Ovary (tissue), 7 donors: ENCODE measurements at regions not wholly inside any gene's neighbourhood (a gene's known extent, or its start where the extent isn't known, plus 50 kb on each side); places are given as distances from the start of the nearest gene placed in this dataset.

Experiments used
- DNase-seq, 5 donors: peaks; one replicate each; pipeline ENCODE4 v3.0.0-alpha.2; 2019 to 2020
- H3K27ac ChIP-seq, 2 donors: fragments of 200-600 bp; one replicate each; pipeline versions ENCODE4 v1.5.1 to v1.8.0; 2019 to 2022
- H3K27me3 ChIP-seq: fragments of 200-600 bp; one replicate; pipeline ENCODE4 v1.8.0; 2022
- H3K36me3 ChIP-seq: fragments of 200-600 bp; sonication (generic); one replicate; pipeline ENCODE4 v1.5.1; 2019
- H3K4me1 ChIP-seq: one replicate; pipeline ENCODE4 v1.8.1; 2013; ENCODE audit warnings: mild to moderate bottlenecking, moderate library complexity; ENCODE audit not compliant: insufficient read depth
- H3K4me3 ChIP-seq: fragments of 200-600 bp; sonication (generic); one replicate; pipeline ENCODE4 v1.5.1; 2017
- H3K9me3 ChIP-seq, 2 donors: fragments of 200-600 bp in 1 of 2; sonication (generic) in 1 of 2; one replicate each; pipeline versions ENCODE4 v1.5.1 to v1.8.1; 2013 to 2019; ENCODE audit warnings: mild to moderate bottlenecking in 1 of 2, moderate library complexity in 1 of 2
- EP300 ChIP-seq: sonication (generic); formaldehyde crosslinking; IDR thresholded peaks from one replicate; pipeline ENCODE4 v1.6.1; 2017; ENCODE audit warnings: antibody characterized with exemption
- POLR2A ChIP-seq: fragments of 450-650 bp; IDR thresholded peaks from one replicate; pipeline ENCODE4 v1.6.1; 2017; ENCODE audit warnings: antibody characterized with exemption, mild to moderate bottlenecking, moderate library complexity
- WGBS, 3 donors: extraction: QIAGEN DNeasy Blood & Tissue Kit in 1 of 3; methylation state at CpG; one replicate each; pipeline versions ENCODE4 v1.1.5 to v1.1.7; 2013 to 2017; 5-methylcytosine and 5-hydroxymethylcytosine counted together
- intact Hi-C, 4 donors: fragments of 100-400 bp; cut with DNase I; formaldehyde crosslinking; loops; one replicate each; pipeline versions ENCODE4 v1.11.0 to v1.15.1; 2022 to 2023
- TF ChIP-seq, protein P1 (sequence below), 3 donors: fragments of 450-650 bp in 2 of 3; fragments of 200-600 bp in 1 of 3; IDR thresholded peaks; one replicate each; pipeline versions ENCODE4 v1.5.1 to v1.8.0; 2016 to 2022; ENCODE audit warnings: antibody characterized with exemption in 3 of 3, mild to moderate bottlenecking in 1 of 3
- donor health status: DM: no; HTN: no; CAD: no; lungs with moderate emphysema.
- donor health status: DM: no; HTN: no; CAD: no.
- donor health status: Bipolar disorder and iron deficiency.
- donor health status: DM: no; HTN: no; CAD: no.
- donor health status: DM: yes; HTN: yes; CAD: no.

DNA sequence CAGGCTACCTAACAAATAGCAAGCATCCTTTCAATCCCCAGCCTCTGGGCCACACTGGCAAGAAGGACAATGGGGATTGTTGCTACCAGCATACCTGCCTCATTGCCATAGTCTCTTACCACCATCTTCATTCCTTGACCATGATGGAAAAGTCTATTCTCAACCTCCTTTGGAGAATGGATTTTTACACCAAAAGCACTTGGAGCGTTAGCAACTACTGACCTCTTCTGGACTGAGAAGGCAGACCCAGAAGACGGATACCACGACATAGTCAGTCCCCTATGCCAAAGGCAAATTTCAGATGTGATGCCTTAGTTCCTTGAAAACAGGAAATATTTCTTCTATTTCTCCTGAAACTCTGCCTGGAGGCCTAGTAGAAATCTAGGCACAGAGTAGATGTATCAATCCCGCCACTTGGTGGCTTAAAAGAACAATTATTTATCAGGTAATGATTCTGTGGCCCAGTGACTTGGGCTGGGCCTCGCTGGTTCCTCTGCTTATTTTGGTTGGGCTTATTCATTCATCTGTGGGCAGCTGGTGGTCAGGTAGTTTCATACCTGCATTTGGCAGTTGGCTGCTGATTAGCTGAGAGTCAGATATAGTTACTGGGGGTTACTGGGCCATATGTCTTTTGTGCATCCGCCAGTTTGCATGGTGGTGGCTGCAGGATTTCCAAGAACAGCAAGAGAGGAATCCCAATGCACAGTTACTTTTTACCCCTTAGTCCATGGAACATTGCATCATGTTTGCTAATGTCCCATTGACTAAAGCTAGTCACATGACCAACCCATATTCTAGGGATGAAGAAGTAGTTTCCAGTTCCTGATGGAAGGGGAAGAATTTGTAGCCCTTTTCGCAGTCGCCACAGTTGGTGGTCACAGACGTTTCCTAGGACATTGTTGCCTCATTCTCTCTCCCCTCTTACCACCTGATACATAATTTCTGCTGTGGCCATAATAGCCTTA, 75.2 kb downstream of the DHCR7 start:
- no peaks in the 10 kb centered on the region for H3K9me3 ChIP-seq
- 69 to 71% (median 70%) methylated on average over 9 of the region's 9 CpGs for WGBS, 3 donors
- TF ChIP-seq, protein P1, sequence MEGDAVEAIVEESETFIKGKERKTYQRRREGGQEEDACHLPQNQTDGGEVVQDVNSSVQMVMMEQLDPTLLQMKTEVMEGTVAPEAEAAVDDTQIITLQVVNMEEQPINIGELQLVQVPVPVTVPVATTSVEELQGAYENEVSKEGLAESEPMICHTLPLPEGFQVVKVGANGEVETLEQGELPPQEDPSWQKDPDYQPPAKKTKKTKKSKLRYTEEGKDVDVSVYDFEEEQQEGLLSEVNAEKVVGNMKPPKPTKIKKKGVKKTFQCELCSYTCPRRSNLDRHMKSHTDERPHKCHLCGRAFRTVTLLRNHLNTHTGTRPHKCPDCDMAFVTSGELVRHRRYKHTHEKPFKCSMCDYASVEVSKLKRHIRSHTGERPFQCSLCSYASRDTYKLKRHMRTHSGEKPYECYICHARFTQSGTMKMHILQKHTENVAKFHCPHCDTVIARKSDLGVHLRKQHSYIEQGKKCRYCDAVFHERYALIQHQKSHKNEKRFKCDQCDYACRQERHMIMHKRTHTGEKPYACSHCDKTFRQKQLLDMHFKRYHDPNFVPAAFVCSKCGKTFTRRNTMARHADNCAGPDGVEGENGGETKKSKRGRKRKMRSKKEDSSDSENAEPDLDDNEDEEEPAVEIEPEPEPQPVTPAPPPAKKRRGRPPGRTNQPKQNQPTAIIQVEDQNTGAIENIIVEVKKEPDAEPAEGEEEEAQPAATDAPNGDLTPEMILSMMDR (IDR thresholded peaks at IDR 0.05), result no peak
- no peak for TF ChIP-seq EP300
- no peak for TF ChIP-seq POLR2A
- H3K27me3 ChIP-seq, result no peaks in the 10 kb centered on the region
- no peaks in the 10 kb centered on the region for H3K4me1 ChIP-seq
- intact Hi-C loops, result no loop called here
- H3K4me3 ChIP-seq, result no peak overlapping the region
- H3K27ac ChIP-seq, result no peak overlapping the region
- no peak for DNase-seq
- no peaks in the 10 kb centered on the region for H3K36me3 ChIP-seq

DNA sequence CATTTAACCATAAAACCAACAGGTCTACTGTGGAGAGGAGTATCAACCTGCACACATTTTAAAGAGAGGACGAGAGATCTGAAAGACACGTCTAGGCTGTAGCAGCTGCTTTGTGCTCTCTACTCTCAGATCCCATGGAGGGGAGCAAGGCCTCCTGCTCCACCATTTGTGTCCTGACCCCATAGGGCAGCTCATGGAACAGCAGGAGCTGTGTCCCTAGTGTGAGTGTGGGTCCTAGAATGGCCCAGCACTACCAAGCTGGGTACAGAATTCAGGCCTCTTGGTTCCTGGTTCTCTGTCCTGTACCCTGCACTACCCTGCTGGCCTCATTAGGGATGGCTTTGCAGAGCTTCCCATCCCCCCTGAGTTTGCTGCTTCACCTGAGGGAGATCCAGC, 76.5 kb downstream of the DHCR7 start:
- no peak for TF ChIP-seq EP300
- TF ChIP-seq, protein P1 (IDR thresholded peaks at IDR 0.05), result no peak
- no peak for TF ChIP-seq POLR2A

DNA sequence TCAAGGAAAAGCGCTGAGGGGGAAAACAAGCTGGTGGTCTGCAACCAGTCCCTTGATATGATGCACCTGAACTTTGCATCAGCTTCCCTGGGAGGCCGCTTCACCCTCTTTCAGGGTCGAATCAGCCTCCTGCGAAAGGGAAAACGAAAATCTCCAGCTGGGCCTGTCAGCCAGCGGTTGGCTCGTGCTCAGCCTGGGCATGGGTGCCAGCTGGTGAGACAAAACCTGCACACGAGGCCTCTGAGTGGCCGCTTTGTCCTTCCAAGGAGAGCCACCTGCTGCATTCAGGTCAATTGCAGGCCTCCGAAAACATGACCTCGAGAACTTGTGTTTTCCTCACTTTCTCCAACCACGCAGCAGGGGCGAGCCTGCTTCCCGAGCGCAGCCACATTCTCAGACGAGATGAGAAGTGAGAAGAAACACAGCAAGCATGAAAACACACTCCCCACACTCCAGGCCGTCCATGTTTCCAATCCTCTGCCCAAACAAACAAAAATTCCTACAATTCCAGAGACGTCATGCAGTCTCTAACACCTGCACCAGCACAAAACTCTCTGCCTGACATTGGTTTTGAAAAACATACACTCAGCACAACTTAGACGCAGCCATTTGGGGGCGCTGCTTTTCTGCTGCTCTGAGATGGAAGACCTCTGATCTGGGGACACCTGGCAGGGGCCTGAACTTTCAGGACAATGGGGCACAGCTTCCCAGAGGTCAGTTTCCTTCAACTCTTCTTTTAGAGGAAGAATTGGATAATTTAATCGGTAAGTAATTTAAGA, 77.1 kb downstream of the DHCR7 start:
- 41 to 61% (median 51%) methylated on average over 21 of the region's 21 CpGs for WGBS, 3 donors
- H3K9me3 ChIP-seq, result no peaks in the 10 kb centered on the region
- H3K27ac ChIP-seq, result no peak overlapping the region
- H3K4me3 ChIP-seq, result no peak overlapping the region
- DNase-seq, result no peak
- H3K36me3 ChIP-seq, result no peaks in the 10 kb centered on the region
- no peaks in the 10 kb centered on the region for H3K27me3 ChIP-seq
- H3K4me1 ChIP-seq, result no peaks in the 10 kb centered on the region
- intact Hi-C loops, result no loop called here
- TF ChIP-seq POLR2A (no peak), EP300 (no peak)

More for the DNA sequence above, 76.5 kb downstream of the DHCR7 start:
- no peaks in the 10 kb centered on the region for H3K27me3 ChIP-seq
- no peaks in the 10 kb centered on the region for H3K9me3 ChIP-seq
- no peaks in the 10 kb centered on the region for H3K4me1 ChIP-seq
- H3K27ac ChIP-seq, result no peak overlapping the region
- no peaks in the 10 kb centered on the region for H3K36me3 ChIP-seq
- no peak for DNase-seq
- no peak overlapping the region for H3K4me3 ChIP-seq
- 74 to 95% (median 90%) methylated on average over 2 of the region's 2 CpGs for WGBS, 3 donors
- intact Hi-C loops, result no loop called here

DNA sequence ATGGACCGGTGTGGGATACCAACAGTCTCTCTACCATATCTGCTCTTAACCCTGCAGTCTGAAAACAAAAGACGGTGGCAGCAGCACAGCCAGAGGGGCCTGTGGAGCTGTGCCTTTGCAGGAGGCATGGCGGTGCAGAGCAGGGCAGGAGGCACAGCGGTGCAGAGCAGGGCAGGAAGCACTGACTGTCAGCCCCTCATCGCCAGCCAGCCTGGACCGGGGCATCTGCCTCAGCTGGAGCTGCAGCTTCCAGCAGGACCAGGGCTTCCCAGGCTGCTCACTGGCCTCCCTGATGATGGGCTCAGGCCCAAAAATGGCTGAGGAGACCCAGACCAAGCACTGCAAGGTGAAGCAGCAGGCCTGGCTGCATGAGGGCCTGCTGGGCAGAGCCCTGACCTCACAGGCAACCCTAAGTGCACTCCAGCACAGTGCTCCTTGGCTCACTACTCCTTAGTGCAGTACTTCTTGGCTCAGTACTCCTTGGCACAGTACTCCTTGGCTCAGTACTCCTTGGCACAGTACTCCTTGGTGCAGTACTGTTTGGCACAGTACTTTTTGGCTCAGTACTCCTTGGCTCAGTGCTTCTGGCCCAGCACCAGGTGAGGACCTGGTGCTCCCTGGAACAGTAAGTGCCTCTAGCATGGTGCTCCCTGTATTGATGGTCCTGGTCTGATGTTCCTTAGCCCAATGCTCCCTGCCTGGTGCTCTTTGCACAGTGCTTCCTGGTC, 78.0 kb downstream of the DHCR7 start:
- no peaks in the 10 kb centered on the region for H3K36me3 ChIP-seq
- H3K4me1 ChIP-seq, result no peaks in the 10 kb centered on the region
- DNase-seq, result no peak
- H3K27me3 ChIP-seq, result no peaks in the 10 kb centered on the region
- 88 to 92% (median 89%) methylated on average over 6 of the region's 6 CpGs for WGBS, 3 donors
- intact Hi-C loops, result no loop called here
- TF ChIP-seq EP300 (no peak), POLR2A (no peak)
- TF ChIP-seq, protein P1 (IDR thresholded peaks at IDR 0.05), result no peak
- no peak overlapping the region for H3K4me3 ChIP-seq
- no peak overlapping the region for H3K27ac ChIP-seq
- no peaks in the 10 kb centered on the region for H3K9me3 ChIP-seq
